Parathyroid adenoma (tissue), 2 donors: ENCODE measurements at regions not wholly inside any gene's neighbourhood (a gene's known extent, or its start where the extent isn't known, plus 50 kb on each side); places are given as distances from the start of the nearest gene placed in this dataset.

Source experiments
- H2AFZ ChIP-seq: fragments of 300-600 bp; sonication (generic); one replicate; pipeline ENCODE4 v1.7.0; 2017; ENCODE audit warnings: antibody characterized with exemption, mild to moderate bottlenecking
- H3K27ac ChIP-seq: fragments of 300-600 bp; sonication (generic); one replicate; pipeline ENCODE4 v1.7.0; 2017
- H3K27me3 ChIP-seq: fragments of 300-600 bp; sonication (generic); one replicate; pipeline ENCODE4 v1.7.0; 2017; ENCODE audit warnings: low read length; ENCODE audit not compliant: control insufficient read depth, insufficient read depth
- H3K36me3 ChIP-seq: fragments of 300-600 bp; sonication (generic); one replicate; pipeline ENCODE4 v1.7.0; 2017; ENCODE audit warnings: low read length; ENCODE audit not compliant: control insufficient read depth, insufficient read depth
- H3K4me1 ChIP-seq: fragments of 300-600 bp; sonication (generic); one replicate; pipeline ENCODE4 v1.7.0; 2017; ENCODE audit warnings: control low read depth
- H3K4me2 ChIP-seq: fragments of 300-600 bp; sonication (generic); one replicate; pipeline ENCODE4 v1.7.0; 2017; ENCODE audit warnings: low read length
- H3K4me3 ChIP-seq: fragments of 300-600 bp; sonication (generic); one replicate; pipeline ENCODE4 v1.7.0; 2017; ENCODE audit warnings: low read depth, low read length
- H3K79me2 ChIP-seq: fragments of 300-600 bp; sonication (generic); one replicate; pipeline ENCODE4 v1.7.0; 2017; ENCODE audit warnings: control low read depth
- H3K9ac ChIP-seq: fragments of 300-600 bp; sonication (generic); one replicate; pipeline ENCODE4 v1.7.0; 2017; ENCODE audit warnings: mild to moderate bottlenecking
- H3K9me3 ChIP-seq: fragments of 300-600 bp; sonication (generic); one replicate; pipeline ENCODE4 v1.7.0; 2017; ENCODE audit warnings: low read length; ENCODE audit not compliant: control insufficient read depth
- TF ChIP-seq, protein P1 (sequence below): fragments of 300-600 bp; sonication (generic); IDR thresholded peaks from one replicate; pipeline ENCODE4 v1.7.0; 2017; ENCODE audit warnings: antibody characterized with exemption, mild to moderate bottlenecking
- donor health status: primary hyperparathyroidism.

GRCh38 chr2:60318544-60318943 lies 234.9 kb downstream of the BCL11A start:
- Histone ChIP-seq H3K27ac (no peak overlapping the region), H3K4me3 (no peak overlapping the region), H3K79me2 (no peaks in the 10 kb centered on the region), H3K4me2 (no peak overlapping the region), H3K4me1 (no peaks in the 10 kb centered on the region), H3K9ac (no peak overlapping the region), H3K9me3 (no peaks in the 10 kb centered on the region), H3K36me3 (no peaks in the 10 kb centered on the region), H2AFZ (no peak overlapping the region), H3K27me3 (no peaks in the 10 kb centered on the region)
- TF ChIP-seq, protein P1, sequence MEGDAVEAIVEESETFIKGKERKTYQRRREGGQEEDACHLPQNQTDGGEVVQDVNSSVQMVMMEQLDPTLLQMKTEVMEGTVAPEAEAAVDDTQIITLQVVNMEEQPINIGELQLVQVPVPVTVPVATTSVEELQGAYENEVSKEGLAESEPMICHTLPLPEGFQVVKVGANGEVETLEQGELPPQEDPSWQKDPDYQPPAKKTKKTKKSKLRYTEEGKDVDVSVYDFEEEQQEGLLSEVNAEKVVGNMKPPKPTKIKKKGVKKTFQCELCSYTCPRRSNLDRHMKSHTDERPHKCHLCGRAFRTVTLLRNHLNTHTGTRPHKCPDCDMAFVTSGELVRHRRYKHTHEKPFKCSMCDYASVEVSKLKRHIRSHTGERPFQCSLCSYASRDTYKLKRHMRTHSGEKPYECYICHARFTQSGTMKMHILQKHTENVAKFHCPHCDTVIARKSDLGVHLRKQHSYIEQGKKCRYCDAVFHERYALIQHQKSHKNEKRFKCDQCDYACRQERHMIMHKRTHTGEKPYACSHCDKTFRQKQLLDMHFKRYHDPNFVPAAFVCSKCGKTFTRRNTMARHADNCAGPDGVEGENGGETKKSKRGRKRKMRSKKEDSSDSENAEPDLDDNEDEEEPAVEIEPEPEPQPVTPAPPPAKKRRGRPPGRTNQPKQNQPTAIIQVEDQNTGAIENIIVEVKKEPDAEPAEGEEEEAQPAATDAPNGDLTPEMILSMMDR = no peak

- Histone ChIP-seq H3K27ac (no peak overlapping the region), H3K9ac (no peak overlapping the region), H3K4me3 (no peak overlapping the region), H2AFZ (no peak overlapping the region), H3K4me2 (no peak overlapping the region), H3K4me1 (no peaks in the 10 kb centered on the region), H3K79me2 (no peaks in the 10 kb centered on the region), H3K27me3 (no peaks in the 10 kb centered on the region), H3K36me3 (no peaks in the 10 kb centered on the region), H3K9me3 (no peaks in the 10 kb centered on the region)
- TF ChIP-seq, protein P1 = no peak
Measured at GRCh38 chr2:60317844-60318243, 235.6 kb downstream of the BCL11A start.

DNA sequence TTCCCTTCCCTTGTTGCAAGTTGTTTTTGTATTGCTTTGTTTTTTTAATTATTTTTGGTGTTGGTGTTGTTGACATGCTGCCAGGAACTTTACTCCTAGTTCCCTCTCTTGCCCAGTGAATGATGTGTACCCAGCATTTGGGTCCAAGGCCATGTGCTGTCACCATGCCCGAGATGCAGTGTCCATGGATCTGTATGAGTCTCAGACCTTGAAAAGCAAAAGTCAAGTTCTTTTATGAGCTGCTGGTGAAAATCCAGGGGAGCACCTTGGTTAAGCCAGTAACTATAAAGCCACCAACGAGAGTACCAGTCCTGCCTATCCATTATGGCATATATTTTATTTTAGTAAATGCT lies 236.4 kb downstream of the BCL11A start:
- Histone ChIP-seq H3K9me3 (no peaks in the 10 kb centered on the region), H3K27me3 (no peaks in the 10 kb centered on the region), H3K36me3 (no peaks in the 10 kb centered on the region), H3K27ac (no peak overlapping the region), H3K9ac (no peak overlapping the region), H3K4me3 (no peak overlapping the region), H3K79me2 (no peaks in the 10 kb centered on the region), H3K4me1 (no peaks in the 10 kb centered on the region), H3K4me2 (no peak overlapping the region), H2AFZ (no peak overlapping the region)
- TF ChIP-seq, protein P1 = no peak

GRCh38 chr2:60316381-60317033 lies 236.9 kb downstream of the BCL11A start:
- Histone ChIP-seq H3K4me1 (no peaks in the 10 kb centered on the region), H3K27me3 (no peaks in the 10 kb centered on the region), H3K4me2 (no peak overlapping the region), H3K79me2 (no peaks in the 10 kb centered on the region), H3K36me3 (no peaks in the 10 kb centered on the region), H3K27ac (no peak overlapping the region), H3K4me3 (no peak overlapping the region), H2AFZ (no peak overlapping the region), H3K9me3 (no peaks in the 10 kb centered on the region), H3K9ac (no peak overlapping the region)
- TF ChIP-seq, protein P1 = no peak

- H3K4me3 ChIP-seq = no peak overlapping the region
- no peaks in the 10 kb centered on the region for H3K9me3 ChIP-seq
- no peak overlapping the region for H3K27ac ChIP-seq
- no peaks in the 10 kb centered on the region for H3K79me2 ChIP-seq
- H3K36me3 ChIP-seq = no peaks in the 10 kb centered on the region
- no peaks in the 10 kb centered on the region for H3K27me3 ChIP-seq
- no peak overlapping the region for H3K4me2 ChIP-seq
- H2AFZ ChIP-seq = no peak overlapping the region
- H3K4me1 ChIP-seq = no peaks in the 10 kb centered on the region
- no peak overlapping the region for H3K9ac ChIP-seq
- TF ChIP-seq, protein P1 = no peak
Measured at GRCh38 chr2:60313470-60314172, 239.8 kb downstream of the BCL11A start.
